HG03442 (cell line): ENCODE measurements at regions not wholly inside any gene's neighbourhood (a gene's known extent, or its start where the extent isn't known, plus 50 kb on each side); places are given as distances from the start of the nearest gene placed in this dataset.
"Not testable (repeated sequence)": the region's sequence is repeated elsewhere in the genome, so short reads cannot be mapped to it uniquely, and the experiment has no call there.

ENCODE experiments used
- ATAC-seq: cut with Tn5 transposase; IDR thresholded peaks from one replicate; pipeline ENCODE4 v1.9.1; 2021; ENCODE audit warnings: mild to moderate bottlenecking, moderate library complexity; ENCODE audit not compliant: unreplicated experiment

DNA sequence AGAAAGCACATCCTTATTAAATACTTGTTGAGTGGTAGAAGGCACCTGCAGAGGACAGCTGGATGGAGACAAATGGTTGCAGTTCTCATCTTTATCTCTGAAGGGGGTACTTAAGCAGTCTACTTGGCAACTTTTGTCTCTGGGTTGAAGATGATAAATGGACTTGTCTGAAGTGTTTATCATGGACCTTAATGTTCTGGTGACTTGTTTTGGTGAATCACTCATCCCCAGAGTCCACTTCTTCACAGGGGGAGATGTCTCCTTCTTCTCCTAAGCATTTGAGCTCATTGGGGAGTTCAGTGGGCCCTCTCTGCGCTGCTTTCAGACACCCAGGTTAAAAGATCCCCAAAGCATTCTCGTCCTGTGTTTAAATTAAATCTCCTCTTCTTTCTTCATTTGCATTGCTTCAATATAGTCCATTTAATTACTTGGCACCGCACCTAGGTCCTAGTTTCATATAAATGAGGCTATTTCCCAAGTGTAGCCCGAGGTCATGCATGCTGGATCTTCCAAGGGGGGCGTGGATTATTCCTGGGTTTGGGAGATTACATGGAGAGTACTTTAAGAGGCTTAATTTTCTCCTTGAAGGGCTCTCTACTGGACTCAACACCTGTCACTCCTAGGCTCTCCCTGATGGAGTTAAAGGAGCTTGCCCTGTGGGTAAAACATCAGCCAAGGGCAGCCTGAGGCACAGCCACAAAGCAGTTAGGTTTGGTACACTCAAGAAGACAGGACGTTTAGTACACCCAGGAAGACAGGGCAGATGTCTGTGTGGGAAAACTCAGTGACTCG lies 239.3 kb upstream of the C2CD4B start:
- no peak for ATAC-seq

DNA sequence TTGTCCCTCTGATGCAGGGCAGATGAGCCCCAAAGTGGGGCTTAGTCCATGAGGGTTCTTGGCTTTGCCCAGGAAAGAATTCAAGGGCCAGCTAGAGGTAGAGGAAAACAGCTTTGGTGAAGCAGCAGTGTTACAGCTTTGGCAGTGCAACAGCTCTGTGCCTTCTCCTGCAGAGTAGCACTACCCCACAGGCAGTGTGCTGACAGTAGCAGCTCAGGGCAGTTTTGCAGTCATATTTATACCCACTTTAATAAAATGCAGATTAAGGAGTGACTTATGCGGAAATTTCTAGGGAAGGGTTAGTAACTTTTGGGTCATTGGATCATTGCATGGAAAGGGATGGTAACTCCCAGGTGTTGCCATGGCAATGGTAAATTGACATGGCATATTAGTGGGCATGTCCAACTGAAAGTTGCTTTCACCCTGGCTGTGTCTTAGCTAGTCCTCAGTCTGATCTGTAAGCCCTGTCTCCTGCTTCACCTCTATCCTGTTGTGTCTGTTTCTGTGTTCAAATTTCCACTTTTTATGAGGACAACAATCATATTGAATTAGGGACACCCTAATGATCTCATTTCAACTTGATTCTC lies 241.3 kb upstream of the C2CD4B start:
- ATAC-seq: no peak

DNA sequence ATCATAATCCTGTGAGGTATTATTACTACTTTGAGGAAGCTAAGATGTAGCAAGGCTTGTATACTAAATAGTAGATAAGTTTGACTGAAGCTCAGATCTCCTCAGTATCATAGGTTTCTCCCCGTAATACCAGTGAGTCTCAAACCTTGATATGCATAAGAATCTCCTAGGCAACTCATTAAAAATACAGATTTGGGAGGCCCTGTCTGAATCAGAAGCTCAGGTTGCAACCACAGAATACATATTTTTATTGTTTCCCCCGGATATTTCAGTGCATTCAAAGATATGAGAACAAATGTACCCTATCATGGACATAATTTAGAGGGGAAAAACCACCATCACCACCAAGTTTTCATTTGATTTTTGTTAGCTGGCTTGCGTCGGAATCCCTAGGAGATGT lies 242.1 kb upstream of the C2CD4B start:
- no peak for ATAC-seq

DNA sequence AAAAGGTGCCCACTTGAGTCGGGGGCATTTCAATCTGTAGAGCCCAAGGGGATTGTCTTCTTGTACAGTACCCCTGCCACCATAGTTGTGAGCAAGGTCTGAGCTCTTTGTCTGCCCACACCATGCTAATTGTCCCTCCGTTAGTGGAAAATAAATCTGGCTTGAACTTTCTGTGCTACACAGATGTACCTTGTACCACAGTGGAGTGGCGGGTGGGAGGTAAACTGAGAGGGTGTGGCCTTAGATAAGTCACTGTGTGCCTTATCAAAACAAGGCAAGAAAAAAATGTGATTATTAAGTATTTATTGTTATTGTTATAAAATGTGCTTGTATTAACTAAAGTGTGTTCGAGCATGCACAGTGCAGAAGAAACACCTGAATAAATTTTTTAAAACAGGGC lies 242.9 kb upstream of the C2CD4B start:
- ATAC-seq: no peak

DNA sequence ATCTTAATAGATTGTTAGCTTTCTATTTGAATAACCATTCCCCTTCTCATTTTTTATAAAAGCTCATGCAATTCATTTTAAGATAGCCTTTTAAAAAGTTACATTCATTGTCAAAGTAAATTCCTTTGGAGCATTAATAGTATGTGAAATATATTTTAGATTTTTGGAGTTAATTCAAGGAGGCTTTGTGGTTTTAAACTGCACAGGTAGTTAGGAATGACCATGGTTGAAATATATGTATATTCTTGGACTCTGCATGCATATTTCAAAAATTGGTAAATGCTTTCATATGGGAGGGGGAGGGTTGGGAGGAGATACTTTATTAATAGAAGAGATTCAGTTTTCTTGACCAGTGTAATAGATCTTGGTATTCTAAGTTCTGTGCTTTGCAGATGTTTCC lies 244.4 kb upstream of the C2CD4B start:
- ATAC-seq: no peak

DNA sequence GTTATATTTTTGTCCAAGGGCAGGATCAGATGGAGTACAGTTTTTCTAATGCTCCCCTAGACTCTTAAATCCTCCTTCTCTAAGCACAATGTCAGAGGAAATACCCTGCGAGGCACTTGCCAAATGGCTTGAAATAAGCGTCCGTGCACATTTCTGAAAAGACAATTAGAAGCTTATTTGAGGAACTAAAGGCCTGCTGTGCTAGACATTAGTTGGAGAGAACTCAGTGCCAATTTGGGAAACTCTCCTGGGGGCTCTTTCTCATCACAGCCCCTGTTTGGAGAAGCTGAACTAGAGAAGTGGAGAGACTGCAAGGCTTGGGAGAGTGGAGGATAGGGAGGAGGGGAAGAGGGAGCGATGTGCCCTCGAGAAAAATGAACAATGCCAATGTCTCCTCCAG lies 247.6 kb upstream of the C2CD4B start:
- no peak for ATAC-seq

DNA sequence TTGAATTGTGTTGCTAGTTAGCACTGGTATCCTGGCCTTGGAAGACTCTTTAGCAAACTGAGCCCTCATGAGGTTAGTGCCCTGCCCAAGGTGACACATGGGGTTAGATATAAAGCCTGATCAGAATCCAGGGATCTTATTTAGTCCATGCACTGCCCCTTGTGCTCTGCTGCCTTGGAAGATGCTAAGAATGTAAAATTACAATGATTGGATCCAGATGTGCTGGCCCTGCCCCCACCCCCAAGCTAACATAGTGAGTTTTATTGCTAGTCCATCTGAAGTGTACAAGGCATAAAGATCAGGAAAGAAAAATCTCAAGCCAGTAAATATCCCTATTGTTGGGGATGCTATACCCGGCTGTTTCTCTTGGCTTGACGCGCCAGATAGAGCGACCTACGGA lies 248.1 kb upstream of the C2CD4B start:
- ATAC-seq: no peak

DNA sequence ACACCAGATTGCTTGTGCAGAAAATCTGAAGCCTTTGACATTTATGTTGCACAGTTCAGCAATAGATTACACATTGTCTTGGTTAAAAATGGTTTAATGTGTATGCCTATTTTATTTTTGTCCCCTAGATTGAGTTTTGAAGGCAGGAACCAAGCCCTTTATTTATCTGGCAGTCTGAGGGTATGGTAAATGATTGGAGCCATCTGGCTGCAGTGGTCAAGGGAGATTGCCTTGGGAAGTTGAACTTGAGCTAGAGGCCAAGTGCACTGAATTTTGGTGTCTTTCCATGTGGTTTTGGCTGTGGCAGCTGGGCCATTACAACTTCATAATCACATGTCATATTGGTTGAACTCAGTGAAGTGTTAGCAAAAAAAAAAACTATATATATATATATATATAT lies 248.7 kb upstream of the C2CD4B start:
- ATAC-seq: no peak

DNA sequence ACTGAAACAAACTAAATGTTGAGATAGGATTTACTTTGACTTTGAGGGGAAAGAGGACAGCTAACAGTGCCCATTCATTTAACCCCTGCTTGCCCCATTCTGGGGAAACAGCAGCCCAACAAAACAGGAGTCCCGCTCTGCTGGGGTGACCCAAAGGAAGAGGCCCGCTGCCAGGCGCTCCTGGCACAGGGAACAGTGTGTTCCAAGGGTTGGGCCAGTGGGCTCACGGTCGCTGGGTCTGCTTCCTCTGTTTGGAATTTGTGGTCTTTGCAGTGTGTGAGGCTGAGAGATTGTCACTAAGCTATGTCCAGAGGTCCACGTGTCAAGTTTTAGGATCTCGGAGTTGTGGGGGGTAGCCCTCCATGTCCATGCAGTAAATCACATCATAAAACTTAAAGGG lies 250.4 kb upstream of the C2CD4B start:
- ATAC-seq: no peak

DNA sequence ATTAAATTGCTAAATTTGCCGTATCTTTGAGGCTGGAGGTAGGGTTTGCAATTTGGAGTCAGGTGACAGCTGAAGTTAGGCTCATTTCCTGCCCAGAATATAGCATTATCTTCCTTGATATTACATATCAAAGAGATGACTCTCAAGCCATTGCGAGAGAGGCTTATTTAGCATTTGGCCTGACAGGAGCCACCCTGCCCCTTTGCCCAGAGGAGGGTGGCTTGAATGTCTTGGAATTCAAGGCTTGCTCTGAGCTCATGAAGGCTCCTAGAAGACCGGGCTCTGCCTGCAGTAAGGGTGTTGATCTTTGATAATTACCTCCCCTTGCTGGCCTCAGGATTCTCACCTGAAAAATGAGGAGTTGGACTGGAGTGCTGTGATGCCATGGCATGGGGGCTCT lies 251.4 kb upstream of the C2CD4B start:
- no peak for ATAC-seq

DNA sequence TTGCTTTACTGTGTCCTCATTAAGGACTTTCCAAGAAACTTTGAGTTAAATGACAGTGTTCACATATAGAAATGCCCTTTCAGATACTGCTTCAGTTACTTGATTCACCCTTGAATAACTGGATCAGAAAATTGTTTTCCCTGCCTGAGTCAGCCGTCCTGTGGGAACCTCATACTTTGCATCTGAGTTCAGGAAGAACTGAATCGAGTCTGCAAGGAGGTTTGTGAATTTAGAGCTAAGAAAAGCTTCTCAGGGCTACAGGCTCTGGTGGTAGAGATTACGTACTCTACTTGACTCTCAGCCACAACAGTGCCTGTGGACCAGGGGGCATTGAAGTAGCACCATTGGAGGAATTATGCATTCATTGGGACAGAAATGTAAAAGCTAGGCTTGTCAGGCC lies 252.4 kb upstream of the C2CD4B start:
- ATAC-seq: no peak

DNA sequence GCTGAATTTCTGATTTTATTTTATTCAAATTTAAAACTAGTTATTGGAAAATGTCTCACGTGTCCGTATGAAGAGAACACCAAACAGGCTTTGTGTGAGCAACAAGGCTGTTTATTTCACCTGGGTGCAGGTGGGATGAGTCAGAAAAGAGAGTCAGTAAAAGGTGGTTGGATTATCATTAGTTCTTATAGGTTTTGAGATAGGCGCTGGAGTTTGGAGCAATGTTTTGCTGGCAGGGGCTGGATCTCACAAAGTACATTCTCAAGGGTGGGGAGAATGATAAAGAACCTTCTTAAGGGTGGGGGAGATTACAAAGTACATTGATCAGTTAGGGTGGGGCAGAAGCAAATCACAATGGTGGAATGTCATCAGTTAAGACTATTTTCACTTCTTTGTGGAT lies 253.4 kb upstream of the C2CD4B start:
- not testable (repeated sequence) for ATAC-seq

DNA sequence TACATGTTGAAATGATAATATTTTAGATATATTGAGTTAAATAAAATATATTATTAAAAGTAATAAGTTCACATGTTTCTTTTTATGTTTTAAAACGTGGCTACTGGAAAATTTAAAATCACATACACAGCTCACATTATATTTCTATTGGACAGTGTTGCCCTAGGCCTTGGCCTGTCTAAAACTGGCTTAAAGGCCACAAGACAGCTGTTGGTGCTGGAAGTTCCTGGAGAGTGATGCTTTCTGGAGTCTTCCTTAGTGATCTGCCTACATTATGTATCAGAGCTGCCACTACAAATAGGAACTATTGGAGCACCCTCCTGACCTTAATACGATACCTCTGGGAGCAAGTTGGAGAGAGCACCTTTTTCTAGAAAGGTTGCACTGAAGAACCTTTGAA lies 254.1 kb upstream of the C2CD4B start:
- no peak for ATAC-seq

DNA sequence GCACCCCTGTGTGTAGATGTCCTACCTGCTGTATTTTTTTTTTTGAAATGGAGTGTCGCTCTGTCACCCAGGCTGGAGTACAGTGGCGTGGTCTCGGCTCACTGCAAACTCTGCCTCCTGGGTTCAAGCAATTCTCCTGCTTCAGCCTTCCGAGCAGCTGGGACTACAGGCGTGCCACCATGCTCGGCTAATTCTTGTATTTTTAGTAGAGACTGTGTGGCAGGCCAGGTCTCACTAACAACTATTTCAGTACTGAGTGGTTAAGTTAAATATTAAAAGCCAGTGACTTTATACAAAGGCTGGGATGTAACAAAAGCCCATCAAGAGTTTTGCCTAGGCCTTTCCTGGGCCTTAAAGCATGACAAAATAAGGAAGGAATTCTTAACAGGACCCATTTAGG lies 255.3 kb upstream of the C2CD4B start:
- ATAC-seq: not testable (repeated sequence)

DNA sequence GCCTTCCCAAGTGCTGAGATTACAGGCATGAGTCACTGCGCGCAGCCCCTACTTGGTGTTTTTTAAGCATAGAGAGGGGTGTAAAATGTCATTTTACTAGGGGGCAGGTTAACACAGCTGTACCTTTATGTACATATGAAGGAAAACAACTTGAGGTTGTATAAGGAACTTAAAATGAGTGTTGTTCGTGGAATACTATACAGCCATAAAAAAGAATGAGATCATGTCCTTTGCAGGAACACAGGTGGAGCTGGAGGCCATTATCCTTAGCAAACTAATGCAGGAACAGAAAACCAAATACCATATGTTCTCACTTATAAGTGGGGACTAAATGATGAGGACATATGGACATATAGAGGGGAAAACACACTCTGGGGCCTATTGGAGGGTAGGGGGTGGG lies 256.2 kb upstream of the C2CD4B start:
- ATAC-seq: no peak

DNA sequence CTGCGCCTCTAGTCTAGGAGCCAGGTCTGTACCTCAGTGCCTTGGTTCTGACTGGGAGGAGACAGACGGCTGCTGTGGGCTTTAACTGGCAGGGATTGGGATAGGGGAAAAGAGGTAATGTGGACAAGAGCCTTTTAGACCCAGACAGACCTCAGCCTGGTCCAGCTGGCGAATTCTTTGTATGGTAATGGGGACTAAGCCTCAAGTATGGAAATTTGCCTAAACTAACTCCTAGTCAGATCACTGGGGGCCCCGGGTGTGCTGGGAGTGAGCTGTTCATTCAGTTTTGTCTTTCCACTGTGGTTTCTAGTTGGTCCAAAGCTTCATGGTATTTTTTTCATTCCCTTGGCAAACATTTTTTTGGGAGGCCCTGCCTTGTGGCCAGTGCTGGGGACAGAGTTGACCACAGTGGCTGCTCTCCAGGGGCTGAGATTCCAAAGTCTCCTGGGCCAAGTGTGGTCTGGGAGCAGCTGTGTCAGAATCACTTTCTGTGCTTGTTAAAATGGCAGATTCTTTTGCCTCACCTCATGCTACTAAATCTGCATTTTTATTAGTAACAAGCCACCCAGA lies 261.4 kb upstream of the C2CD4B start:
- ATAC-seq: no peak

DNA sequence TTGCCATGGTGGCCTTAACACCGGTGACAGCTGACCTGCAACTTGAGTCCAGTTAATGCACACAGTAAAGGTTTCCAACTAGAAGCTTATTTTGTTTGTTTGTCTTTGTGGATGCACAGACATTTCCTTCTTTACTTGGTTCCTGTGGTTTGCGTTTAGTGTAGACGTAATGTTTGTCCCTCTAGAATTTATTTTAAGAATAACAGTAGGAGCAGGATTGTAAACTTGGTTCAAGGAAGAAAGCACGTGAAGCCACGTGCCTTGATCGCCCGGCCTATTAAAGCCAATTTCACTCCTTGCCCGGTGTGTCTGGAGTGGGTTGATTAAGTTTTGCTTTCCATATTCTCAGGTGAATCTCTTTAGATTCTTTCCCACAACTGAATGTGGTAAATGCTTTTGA lies 263.2 kb upstream of the C2CD4B start:
- no peak for ATAC-seq

DNA sequence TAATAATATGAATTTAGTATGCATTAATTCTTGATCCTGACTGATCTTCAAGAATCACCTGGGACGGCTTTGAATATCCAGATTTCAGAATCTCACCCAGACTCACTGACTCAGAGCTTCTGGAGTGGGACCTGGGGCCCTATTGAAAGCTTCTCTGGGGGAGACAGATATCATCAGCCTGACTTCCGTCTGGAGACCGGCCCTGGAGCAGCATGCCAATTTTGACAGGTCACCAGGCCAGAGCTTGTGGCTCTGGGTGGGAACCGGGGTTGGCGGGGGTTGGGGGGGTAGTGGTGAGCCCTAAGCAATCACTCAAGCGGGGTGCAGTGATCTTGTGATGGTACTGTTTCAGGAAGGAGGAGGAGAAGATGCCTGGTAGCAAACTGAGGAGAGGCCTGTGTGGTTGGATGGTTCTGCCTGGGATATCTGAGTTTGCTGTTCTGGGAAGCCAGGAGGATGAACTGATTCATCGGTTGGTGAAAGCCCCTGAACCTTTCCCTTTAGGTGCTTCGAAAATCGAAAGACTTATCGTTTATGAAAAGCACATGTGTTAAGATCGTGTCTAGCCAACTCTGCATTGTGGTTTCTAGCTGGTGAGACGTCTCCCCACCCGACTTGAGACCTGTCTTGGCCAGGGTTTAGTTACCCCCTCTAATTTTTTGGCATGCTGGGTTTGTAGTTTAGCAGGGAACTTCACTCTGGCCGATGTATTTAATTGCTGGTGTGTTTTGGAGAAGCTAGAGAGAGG lies 263.9 kb upstream of the C2CD4B start:
- no peak for ATAC-seq

DNA sequence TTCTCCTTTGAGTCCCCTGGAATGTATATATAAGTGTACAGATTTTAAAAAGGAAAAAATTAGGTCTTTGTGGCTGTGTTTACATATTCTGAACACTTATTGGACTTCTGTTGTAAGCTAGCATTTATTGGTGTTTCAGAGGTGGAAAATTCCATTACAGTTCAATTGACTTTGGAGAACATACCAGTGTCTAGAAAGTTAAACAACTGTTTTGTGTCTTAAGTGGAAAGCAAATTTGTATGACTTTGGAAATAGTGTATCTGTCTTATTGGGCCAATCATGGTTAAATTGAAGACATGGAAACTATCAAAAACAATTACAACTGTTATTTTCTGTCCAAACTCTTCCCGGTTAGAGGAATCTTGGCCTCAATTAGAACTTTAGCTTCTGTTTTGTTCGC lies 265.0 kb upstream of the C2CD4B start:
- ATAC-seq: no peak

DNA sequence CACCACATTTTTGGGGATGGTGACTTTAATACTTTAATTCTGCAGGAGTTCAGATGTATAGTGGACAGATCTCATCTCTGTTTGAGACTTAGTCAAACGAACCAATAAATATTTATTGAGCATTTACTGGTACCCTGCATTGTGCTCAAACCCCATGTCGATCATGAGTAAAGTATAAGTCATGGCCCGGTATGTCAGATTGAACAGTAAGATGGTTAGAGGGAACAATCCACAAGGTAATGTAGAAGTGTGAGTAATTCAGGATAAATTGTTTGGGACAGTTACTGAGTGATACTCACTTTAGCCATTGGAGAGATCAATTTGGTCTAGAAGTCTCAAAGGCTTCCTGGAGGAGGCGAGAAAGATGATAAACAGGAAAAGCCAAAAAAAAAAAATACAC lies 265.5 kb upstream of the C2CD4B start:
- no peak for ATAC-seq

DNA sequence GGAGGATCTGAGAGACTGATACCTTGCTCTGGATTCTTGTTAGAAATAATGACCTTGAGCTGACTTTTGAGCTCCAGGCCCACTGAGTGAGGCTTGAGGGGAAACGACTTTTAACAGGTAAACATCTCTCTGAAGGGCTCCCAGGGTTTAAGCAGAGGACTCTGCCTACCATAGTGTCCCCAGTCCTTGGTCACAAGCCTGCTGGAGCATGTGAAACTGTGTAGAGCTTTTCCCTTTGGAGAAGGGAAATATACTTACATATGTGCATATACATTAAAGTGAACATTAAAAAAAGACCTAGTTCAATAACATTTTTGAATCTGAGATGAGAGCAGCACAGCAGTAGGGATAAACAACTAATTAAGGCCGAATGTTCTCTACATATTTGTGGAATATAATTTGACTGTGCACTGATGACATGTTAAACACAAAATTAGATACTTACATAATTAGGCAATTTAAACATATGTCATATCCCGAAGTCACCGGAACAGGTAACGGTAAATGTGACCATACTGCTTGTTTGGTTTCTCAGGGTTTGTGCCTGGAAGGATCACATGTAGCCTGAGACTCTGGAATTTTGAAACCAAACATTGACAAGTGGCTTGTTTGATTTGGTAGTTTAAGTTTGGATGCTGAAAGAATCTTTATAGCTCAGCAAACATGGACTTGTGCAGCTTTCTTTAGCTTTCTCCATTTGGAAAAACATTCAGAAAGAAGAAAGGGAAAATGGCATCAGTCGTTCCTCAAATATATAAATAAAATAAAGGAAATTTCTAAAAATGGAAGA lies 266.1 kb upstream of the C2CD4B start:
- ATAC-seq: no peak
